Activated B cell treated with CpG ODN at 0.5 μM for 24 hours (primary cell): ENCODE measurements at regions not wholly inside any gene's neighbourhood (a gene's known extent, or its start where the extent isn't known, plus 50 kb on each side); places are given as distances from the start of the nearest gene placed in this dataset.

Experiments used
- ATAC-seq: fragments of 200-7000 bp; cut with Tn5 transposase; one replicate; pipeline ENCODE4 v1.10.0; 2021; ENCODE audit warnings: low read depth, mild to moderate bottlenecking, moderate library complexity
- CTCF ChIA-PET: fragments of 350-600 bp; sonication (Branson Sonifier 250); formaldehyde crosslinking; loops from one replicate; lab custom pipeline; 2021; ENCODE audit warnings: antibody characterized with exemption; lab: Charles Lee
- POLR2A ChIA-PET: fragments of 350-600 bp; sonication (Branson Sonifier 250); formaldehyde crosslinking; loops from one replicate; lab custom pipeline; 2021; ENCODE audit warnings: antibody characterized with exemption; lab: Charles Lee
- DNase-seq: peaks from one replicate; pipeline ENCODE4 v3.0.0; 2022
- H3K27ac Mint-ChIP-seq: one replicate; pipeline ENCODE4 v1.8.0; 2020; ENCODE audit warnings: mixed read lengths
- H3K27me3 Mint-ChIP-seq: one replicate; pipeline ENCODE4 v1.8.0; 2021; ENCODE audit warnings: mixed read lengths
- H3K36me3 Mint-ChIP-seq: one replicate; pipeline ENCODE4 v1.8.0; 2021; ENCODE audit warnings: low read depth, mixed read lengths
- H3K4me1 Mint-ChIP-seq: one replicate; pipeline ENCODE4 v1.8.0; 2021; ENCODE audit warnings: mixed read lengths
- H3K4me3 Mint-ChIP-seq: one replicate; pipeline ENCODE4 v1.8.0; 2020; ENCODE audit warnings: mild to moderate bottlenecking, mixed read lengths
- H3K9me3 Mint-ChIP-seq: one replicate; pipeline ENCODE4 v1.8.0; 2020; ENCODE audit warnings: mixed read lengths
- CTCF ChIP-seq: fragments of 200-600 bp; IDR thresholded peaks from one replicate; pipeline ENCODE4 v1.8.0; 2022; ENCODE audit warnings: antibody characterized with exemption, mild to moderate bottlenecking
- intact Hi-C: fragments of 100-400 bp; cut with micrococcal nuclease; formaldehyde crosslinking; loops from one replicate; pipeline ENCODE4 v1.15.1; 2024

- Mint-ChIP-seq H3K4me1 (no peaks in the 10 kb centered on the region), H3K27me3 (no peaks in the 10 kb centered on the region), H3K36me3 (no peaks in the 10 kb centered on the region), H3K9me3 (peaks cover 7% of the 10 kb centered on the region), H3K4me3 (no peak overlapping the region), H3K27ac (no peak overlapping the region)
- no peak for DNase-seq
- ChIA-PET CTCF (no interaction called here), POLR2A (no interaction called here)
- no peak for TF ChIP-seq CTCF
- intact Hi-C loops: no loop called here
- no peak for ATAC-seq
These were observed 411.0 kb upstream of the AGA start for GRCh38 chr4:177853229-177853628.

GRCh38 chr4:177855507-177856197, 413.4 kb upstream of the AGA start:
- Mint-ChIP-seq H3K36me3 (no peaks in the 10 kb centered on the region), H3K4me1 (no peaks in the 10 kb centered on the region), H3K27me3 (no peaks in the 10 kb centered on the region), H3K9me3 (peaks cover 7% of the 10 kb centered on the region), H3K4me3 (no peak overlapping the region), H3K27ac (no peak overlapping the region)
- CTCF ChIA-PET: no interaction called here
- DNase-seq (no peak), ATAC-seq (no peak)
- TF ChIP-seq CTCF: no peak
- POLR2A ChIA-PET: no interaction called here
- intact Hi-C loops: no loop called here

- peaks cover 3% of the 10 kb centered on the region for H3K9me3 Mint-ChIP-seq
- H3K27ac Mint-ChIP-seq: no peak overlapping the region
- ATAC-seq (no peak), DNase-seq (no peak)
- intact Hi-C loops: no loop called here
- POLR2A ChIA-PET: no interaction called here
- TF ChIP-seq CTCF: no peak
- no peaks in the 10 kb centered on the region for H3K36me3 Mint-ChIP-seq
- no peak overlapping the region for H3K4me3 Mint-ChIP-seq
- CTCF ChIA-PET: no interaction called here
- H3K27me3 Mint-ChIP-seq: no peaks in the 10 kb centered on the region
- no peaks in the 10 kb centered on the region for H3K4me1 Mint-ChIP-seq
These were observed 417.9 kb upstream of the AGA start for GRCh38 chr4:177860171-177860570.

- Mint-ChIP-seq H3K4me1 (no peaks in the 10 kb centered on the region), H3K27ac (no peak overlapping the region), H3K27me3 (no peaks in the 10 kb centered on the region), H3K9me3 (peaks cover 5% of the 10 kb centered on the region), H3K36me3 (no peaks in the 10 kb centered on the region), H3K4me3 (no peak overlapping the region)
- intact Hi-C loops: no loop called here
- POLR2A ChIA-PET: no interaction called here
- DNase-seq (no peak), ATAC-seq (no peak)
- TF ChIP-seq CTCF: no peak
- CTCF ChIA-PET: no interaction called here
These were observed 419.4 kb upstream of the AGA start for GRCh38 chr4:177861551-177862094.

GRCh38 chr4:177862541-177863176, 420.4 kb upstream of the AGA start:
- no peak overlapping the region for H3K27ac Mint-ChIP-seq
- intact Hi-C loops: no loop called here
- H3K4me1 Mint-ChIP-seq: no peaks in the 10 kb centered on the region
- ChIA-PET POLR2A (no interaction called here), CTCF (no interaction called here)
- H3K27me3 Mint-ChIP-seq: no peaks in the 10 kb centered on the region
- no peaks in the 10 kb centered on the region for H3K36me3 Mint-ChIP-seq
- ATAC-seq: no peak
- DNase-seq: no peak
- H3K9me3 Mint-ChIP-seq: peaks cover 6% of the 10 kb centered on the region
- H3K4me3 Mint-ChIP-seq: no peak overlapping the region
- TF ChIP-seq CTCF: no peak
